BE2C (cell line): ENCODE measurements at regions not wholly inside any gene's neighbourhood (a gene's known extent, or its start where the extent isn't known, plus 50 kb on each side); places are given as distances from the start of the nearest gene placed in this dataset.

Experiments
- DNase-seq: peaks from one replicate; pipeline ENCODE4 v3.0.0-alpha.2; 2020
- H3K27me3 ChIP-seq: fragments of 250-450 bp; sonication (Bioruptor Pico); 2 replicates; pipeline ENCODE4 v1.5.1; 2020; ENCODE audit warnings: mild to moderate bottlenecking
- H3K36me3 ChIP-seq: fragments of 250-450 bp; sonication (Bioruptor Pico); 2 replicates; pipeline ENCODE4 v1.5.1; 2020; ENCODE audit warnings: mild to moderate bottlenecking
- H3K4me1 ChIP-seq: fragments of 250-450 bp; sonication (Bioruptor Pico); 2 replicates; pipeline ENCODE4 v1.5.1; 2020
- H3K4me3 ChIP-seq: 2 replicates; pipeline ENCODE4 v1.5.1; 2011; ENCODE audit warnings: low read depth, low read length
- H3K9me3 ChIP-seq: fragments of 250-450 bp; sonication (Bioruptor Pico); 2 replicates; pipeline ENCODE4 v1.5.1; 2020
- TF ChIP-seq, protein P1 (sequence below): IDR thresholded peaks from 2 replicates; pipeline ENCODE4 v1.5.1; 2012; ENCODE audit warnings: mild to moderate bottlenecking, low read depth, low read length

DNA sequence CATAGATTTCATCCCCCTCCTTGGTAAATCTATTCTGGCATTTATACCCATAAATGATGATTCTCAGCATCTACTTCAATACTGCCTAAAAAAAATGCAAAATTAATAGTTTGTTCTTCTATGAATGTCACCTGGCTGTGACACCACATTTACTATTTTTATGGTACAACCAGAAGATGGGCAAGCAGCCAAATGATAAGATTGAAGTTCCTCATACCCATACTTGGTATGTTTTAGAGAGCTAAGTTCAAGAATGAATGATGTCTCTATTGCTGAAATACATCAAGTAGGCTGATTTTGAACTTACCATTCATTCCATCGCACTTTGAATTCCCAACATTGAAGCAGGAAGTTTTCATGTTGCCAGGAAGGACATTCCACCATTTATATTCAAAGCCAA is 134.2 kb downstream of the ELAPOR2 start:
- H3K9me3 ChIP-seq: no peaks in the 10 kb centered on the region
- TF ChIP-seq, protein P1, sequence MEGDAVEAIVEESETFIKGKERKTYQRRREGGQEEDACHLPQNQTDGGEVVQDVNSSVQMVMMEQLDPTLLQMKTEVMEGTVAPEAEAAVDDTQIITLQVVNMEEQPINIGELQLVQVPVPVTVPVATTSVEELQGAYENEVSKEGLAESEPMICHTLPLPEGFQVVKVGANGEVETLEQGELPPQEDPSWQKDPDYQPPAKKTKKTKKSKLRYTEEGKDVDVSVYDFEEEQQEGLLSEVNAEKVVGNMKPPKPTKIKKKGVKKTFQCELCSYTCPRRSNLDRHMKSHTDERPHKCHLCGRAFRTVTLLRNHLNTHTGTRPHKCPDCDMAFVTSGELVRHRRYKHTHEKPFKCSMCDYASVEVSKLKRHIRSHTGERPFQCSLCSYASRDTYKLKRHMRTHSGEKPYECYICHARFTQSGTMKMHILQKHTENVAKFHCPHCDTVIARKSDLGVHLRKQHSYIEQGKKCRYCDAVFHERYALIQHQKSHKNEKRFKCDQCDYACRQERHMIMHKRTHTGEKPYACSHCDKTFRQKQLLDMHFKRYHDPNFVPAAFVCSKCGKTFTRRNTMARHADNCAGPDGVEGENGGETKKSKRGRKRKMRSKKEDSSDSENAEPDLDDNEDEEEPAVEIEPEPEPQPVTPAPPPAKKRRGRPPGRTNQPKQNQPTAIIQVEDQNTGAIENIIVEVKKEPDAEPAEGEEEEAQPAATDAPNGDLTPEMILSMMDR: no peak
- no peak for DNase-seq

DNA sequence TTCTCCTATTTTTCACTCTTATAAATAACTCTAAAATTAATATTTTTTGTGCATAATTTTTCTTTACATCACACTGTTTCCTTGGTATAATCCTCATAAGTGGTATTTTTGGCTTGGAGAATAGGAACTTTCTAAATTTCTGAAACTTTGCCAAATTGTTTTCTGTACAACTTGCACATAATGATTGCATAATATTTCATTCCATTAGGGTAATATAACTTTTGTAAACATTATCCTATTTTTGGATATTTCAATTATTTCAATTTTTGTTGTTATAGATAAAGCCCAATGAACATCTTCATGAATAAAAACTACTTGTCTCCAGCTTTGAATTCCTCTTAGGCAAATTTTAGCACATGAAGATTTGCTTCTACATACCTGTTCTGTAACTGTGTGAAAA is 135.9 kb downstream of the ELAPOR2 start:
- Histone ChIP-seq H3K9me3 (no peaks in the 10 kb centered on the region), H3K4me1 (no peaks in the 10 kb centered on the region), H3K36me3 (no peaks in the 10 kb centered on the region), H3K4me3 (no peak overlapping the region), H3K27me3 (peaks cover 5% of the 10 kb centered on the region; the same call in 1 of the 2 replicates)
- no peak for DNase-seq
- TF ChIP-seq, protein P1: no peak

More for the DNA sequence above, 134.2 kb downstream of the ELAPOR2 start:
- Histone ChIP-seq H3K4me3 (no peak overlapping the region), H3K27me3 (peaks cover 5% of the 10 kb centered on the region; the same call in 1 of the 2 replicates), H3K4me1 (no peaks in the 10 kb centered on the region), H3K36me3 (no peaks in the 10 kb centered on the region)

DNA sequence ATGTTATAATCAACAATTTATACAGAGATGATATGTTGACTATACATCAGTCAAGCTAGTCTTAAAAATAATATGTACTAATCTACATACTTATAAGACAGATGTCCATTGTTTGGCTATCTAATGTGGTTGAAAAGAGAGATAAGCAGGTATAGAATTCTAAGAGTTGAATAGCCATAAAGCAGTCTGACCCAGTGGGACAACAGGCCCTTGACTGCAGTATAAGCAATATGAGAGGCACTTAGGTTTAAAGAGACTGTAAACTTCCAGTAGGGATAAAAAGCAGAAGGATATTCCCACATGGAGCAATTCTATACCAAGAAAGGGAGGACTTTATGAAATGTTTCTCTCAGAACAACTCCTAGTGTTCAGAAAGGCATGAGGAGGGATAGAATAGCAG is 139.3 kb downstream of the ELAPOR2 start:
- Histone ChIP-seq H3K27me3 (peaks cover 5% of the 10 kb centered on the region; the same call in 1 of the 2 replicates), H3K4me1 (no peaks in the 10 kb centered on the region), H3K4me3 (no peak overlapping the region), H3K9me3 (no peaks in the 10 kb centered on the region), H3K36me3 (no peaks in the 10 kb centered on the region)
- TF ChIP-seq, protein P1: no peak
- DNase-seq: no peak

DNA sequence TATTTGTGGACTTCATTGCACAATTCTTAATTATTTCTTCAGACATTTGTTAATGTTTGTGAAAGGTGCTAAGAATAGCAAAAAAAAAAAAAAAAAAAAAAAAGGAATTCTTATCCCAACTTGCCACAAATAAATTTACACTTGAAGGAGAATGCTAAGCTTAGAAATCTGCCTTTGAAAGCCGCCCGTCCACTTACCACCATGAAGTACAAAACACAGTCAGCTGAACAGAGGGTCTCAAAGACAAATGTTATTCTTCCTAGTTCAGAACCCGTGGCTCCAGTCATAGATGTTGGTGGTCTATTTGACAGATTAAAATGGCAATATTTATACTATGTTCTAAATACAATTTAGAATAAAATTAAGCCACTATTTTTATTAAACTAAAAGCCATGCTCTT is 141.2 kb downstream of the ELAPOR2 start:
- Histone ChIP-seq H3K9me3 (no peaks in the 10 kb centered on the region), H3K36me3 (no peaks in the 10 kb centered on the region), H3K4me1 (peaks cover 5% of the 10 kb centered on the region; the same call in 1 of the 2 replicates), H3K27me3 (peaks cover 5% of the 10 kb centered on the region; the same call in 1 of the 2 replicates), H3K4me3 (no peak overlapping the region)
- DNase-seq: no peak
- TF ChIP-seq, protein P1: no peak

DNA sequence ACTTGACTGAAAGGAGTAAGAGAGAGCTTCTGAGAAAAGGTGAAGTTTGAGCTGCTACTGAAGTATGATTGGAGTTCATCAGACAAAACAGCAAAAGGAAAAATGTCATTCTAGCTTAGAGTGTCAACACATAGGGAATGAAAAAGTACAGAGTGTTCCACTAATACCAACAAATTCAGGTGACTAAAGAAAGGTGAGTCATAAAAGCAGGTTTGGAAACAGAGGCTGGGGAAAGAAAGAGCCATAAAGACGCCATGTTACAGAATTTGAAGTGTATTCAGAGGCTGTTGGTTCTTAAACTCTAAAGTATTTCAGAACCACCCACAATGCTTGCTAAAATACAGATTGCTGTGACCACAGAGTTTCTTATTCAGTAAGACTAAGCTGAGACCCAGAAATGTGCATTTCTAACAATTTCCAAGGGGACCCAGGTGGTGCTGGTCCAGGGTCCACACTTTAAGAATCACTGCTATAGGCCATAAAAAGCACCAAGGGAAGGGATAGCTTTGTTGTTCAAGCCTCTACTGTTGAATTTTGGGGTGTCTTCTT is 143.1 kb downstream of the ELAPOR2 start:
- no peak for DNase-seq
- H3K4me1 ChIP-seq: peaks cover 5% of the 10 kb centered on the region; the same call in 1 of the 2 replicates

DNA sequence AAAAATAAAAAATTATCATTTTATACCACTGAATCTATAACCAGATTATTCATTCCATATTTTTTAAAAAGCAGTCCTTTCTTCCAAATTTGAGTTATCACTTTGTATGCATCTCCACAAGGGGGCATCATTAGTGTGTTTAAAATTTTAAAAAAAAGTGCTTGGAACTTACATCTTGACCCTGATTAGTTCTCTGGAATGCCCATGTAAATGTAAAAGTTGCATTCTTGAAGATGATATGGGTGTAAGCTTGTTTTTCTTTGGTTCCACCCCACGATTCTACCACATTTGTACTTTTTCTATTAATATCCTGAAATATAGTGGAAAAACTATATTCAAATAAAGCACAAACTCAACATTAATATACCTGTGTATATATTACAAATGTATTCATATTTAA is 144.9 kb downstream of the ELAPOR2 start:
- DNase-seq: no peak
- TF ChIP-seq, protein P1: peak; percentile 49
- Histone ChIP-seq H3K27me3 (no peaks in the 10 kb centered on the region; the same call in 1 of the 2 replicates), H3K4me3 (no peak overlapping the region), H3K36me3 (no peaks in the 10 kb centered on the region), H3K4me1 (peaks cover 5% of the 10 kb centered on the region; the same call in 1 of the 2 replicates), H3K9me3 (no peaks in the 10 kb centered on the region)

More for the DNA sequence above, 143.1 kb downstream of the ELAPOR2 start:
- H3K36me3 ChIP-seq: no peaks in the 10 kb centered on the region
- peaks cover 5% of the 10 kb centered on the region for H3K27me3 ChIP-seq
- no peaks in the 10 kb centered on the region for H3K9me3 ChIP-seq
- TF ChIP-seq, protein P1: no peak
- no peak overlapping the region for H3K4me3 ChIP-seq
